Erythroblast (primary cell): ENCODE measurements at regions not wholly inside any gene's neighbourhood (a gene's known extent, or its start where the extent isn't known, plus 50 kb on each side); places are given as distances from the start of the nearest gene placed in this dataset.

Experiments used
- GATA1 ChIP-seq: IDR thresholded peaks from 2 replicates; pipeline ENCODE4 v1.6.1; 2011; ENCODE audit warnings: low read depth, mild to moderate bottlenecking, control low read depth, low read length, moderate library complexity
- POLR2A ChIP-seq: IDR thresholded peaks from 2 replicates; pipeline ENCODE4 v1.6.1; 2011; ENCODE audit warnings: mild to moderate bottlenecking, low read length

DNA sequence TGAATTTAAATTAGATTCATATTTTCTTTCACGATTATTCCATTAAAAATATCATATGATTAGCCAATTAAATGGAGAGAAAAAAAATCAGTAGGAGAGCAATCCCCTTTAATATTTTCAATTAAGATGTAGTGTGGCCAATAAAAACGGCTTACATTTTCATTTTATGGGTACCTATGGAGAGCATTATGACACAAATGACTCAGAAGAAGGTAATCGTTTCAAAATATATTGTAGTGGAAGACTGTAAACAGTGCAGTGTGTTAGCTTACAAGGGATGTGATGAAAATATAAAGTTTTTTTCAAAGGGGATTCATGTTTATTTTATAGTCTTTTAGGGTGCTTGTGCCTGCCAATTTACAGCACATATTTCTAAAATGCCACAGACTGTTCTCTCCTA lies 1507.4 kb upstream of the CELF4 start:
- TF ChIP-seq POLR2A (no peak), GATA1 (no peak)
